ENCODE measurements at regions not wholly inside any gene's neighbourhood (a gene's known extent, or its start where the extent isn't known, plus 50 kb on each side); places are given as distances from the start of the nearest gene placed in this dataset.

DNA sequence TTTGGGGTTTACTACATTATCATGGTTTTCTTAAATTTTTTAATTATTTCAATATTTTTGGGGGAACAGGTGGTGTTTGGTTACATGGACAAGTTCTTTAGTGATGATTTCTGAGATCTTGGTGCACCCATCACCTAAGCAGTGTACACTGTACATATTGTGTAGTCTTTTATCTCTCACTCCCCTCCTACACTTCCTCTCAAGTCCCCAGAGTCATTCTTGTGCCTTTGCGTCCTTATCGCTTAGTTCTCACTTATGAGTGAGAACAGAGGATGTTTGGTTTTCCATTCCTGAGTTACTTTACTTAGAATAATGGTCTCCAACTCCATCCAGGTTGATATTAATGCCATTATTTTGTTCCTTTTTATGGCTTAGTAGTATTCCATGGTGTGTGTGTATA, 130.9 kb upstream of the CD93 start:
- Histone ChIP-seq H3K9me3 (ENCODE audit: insufficient read depth, low read depth, low read length) (0 out of 2 replicates have a peak, but pooled peaks cover 7% of the 10 kb centered on the region), H3K27me3 (ENCODE audit: insufficient read depth, low read length) (no peaks in the 10 kb centered on the region), H3K36me3 (ENCODE audit: insufficient read depth, low read length) (no peaks in the 10 kb centered on the region), H3K9ac (ENCODE audit: low read depth, low read length) (no peak overlapping the region), H3K27ac (ENCODE audit: low read depth, low read length) (no peak overlapping the region), H3K4me1 (ENCODE audit: insufficient read depth, low read length) (peaks cover 5% of the 10 kb centered on the region; the same call in 1 of the 2 replicates), H3K4me3 (ENCODE audit: low read length) (no peak overlapping the region)
- no CpG with 5 or more reads among the region's 2 CpGs for WGBS

DNA sequence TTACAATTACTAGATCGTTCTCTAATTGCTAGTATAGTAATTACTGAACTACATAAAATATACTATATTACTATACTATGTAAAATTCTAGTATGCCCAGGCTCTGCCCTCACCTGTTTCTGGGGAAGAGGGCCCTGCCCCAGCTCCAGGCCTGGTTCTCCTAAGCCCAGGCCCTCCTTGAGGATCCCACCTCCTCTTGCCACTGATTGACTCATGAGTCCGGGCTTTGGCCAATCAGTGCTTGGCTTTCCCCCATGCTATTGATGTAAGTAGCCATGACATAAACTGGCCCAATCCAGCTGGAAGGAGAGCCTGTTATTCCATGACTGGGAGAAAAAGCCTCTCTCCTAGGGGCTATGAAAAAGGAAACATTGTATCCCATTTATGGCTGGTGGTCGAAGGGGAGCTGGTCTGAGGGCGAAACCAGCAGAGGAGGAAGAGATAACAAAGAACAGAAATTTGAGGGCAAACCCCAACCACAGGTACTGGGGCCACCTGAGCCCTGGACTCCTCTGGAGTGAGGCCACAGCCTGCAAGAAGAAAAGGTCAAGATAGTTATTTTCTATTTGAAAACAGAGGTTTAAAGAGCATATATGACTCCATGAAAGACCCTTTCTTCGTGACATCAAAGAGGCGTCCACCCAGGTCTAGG, 129.3 kb upstream of the CD93 start:
- Histone ChIP-seq H3K4me3 (ENCODE audit: low read length) (no peak overlapping the region), H3K9me3 (ENCODE audit: insufficient read depth, low read depth, low read length) (no peaks in the 10 kb centered on the region), H3K4me1 (ENCODE audit: insufficient read depth, low read length) (peaks cover 5% of the 10 kb centered on the region; the same call in 1 of the 2 replicates), H3K27ac (ENCODE audit: low read depth, low read length) (no peak overlapping the region), H3K36me3 (ENCODE audit: insufficient read depth, low read length) (no peaks in the 10 kb centered on the region), H3K27me3 (ENCODE audit: insufficient read depth, low read length) (peaks cover 6% of the 10 kb centered on the region; the same call in 1 of the 2 replicates), H3K9ac (ENCODE audit: low read depth, low read length) (no peak overlapping the region)
- WGBS = 96% methylated on average over 5 of the region's 6 CpGs

DNA sequence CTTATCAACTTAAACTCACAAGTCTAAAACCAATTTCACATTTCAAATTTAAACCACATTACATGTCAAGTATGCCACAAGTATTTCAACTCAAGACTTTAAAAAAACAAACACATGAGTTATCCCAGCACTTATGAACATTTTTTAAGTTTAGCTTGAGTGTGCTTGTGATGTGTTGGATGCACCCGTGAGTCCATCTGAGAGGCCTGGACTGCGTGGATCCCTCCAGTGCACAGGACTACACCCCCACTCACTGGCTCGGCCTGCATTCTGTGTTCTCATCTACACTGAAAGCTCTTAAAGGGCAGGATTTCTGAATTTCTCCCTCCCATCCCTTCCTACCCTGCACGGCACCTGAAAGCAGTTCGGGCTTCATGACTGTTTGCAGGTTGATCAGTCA, 128.8 kb upstream of the CD93 start:
- H3K9me3 ChIP-seq (ENCODE audit: insufficient read depth, low read depth, low read length) = no peaks in the 10 kb centered on the region
- no peak overlapping the region for H3K9ac ChIP-seq (ENCODE audit: low read depth, low read length)
- WGBS = 87% methylated on average over 4 of the region's 5 CpGs
- H3K36me3 ChIP-seq (ENCODE audit: insufficient read depth, low read length) = no peaks in the 10 kb centered on the region
- H3K27ac ChIP-seq (ENCODE audit: low read depth, low read length) = no peak overlapping the region
- H3K4me3 ChIP-seq (ENCODE audit: low read length) = no peak overlapping the region
- H3K4me1 ChIP-seq (ENCODE audit: insufficient read depth, low read length) = peaks cover 5% of the 10 kb centered on the region; the same call in 1 of the 2 replicates
- peaks cover 6% of the 10 kb centered on the region; the same call in 1 of the 2 replicates for H3K27me3 ChIP-seq (ENCODE audit: insufficient read depth, low read length)

DNA sequence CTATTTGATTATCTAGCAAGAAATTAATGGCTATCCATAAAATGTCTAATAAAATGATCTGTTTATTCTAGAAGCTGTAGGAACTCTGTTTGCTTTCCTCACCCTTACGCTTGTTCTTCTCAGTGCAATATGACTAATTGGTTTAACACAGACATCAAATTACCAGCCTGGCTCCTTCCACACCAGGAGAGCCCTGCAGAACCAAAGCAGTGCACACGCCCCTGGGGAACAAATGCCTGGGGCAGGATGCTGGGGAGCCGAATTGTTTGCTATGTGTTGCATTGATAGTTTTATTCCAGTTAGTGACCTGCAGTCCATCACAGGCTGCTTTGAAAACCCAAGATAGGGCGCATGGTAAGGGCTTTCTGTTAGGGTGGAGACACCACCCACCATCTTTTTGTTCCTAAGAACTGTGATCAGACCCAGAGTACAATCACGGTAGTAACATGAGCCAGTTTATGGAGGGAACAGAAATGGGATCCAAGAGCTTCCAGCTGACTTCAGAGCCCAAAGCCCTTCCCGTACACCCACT, 126.4 kb upstream of the CD93 start:
- Histone ChIP-seq H3K27me3 (ENCODE audit: insufficient read depth, low read length) (peaks cover 6% of the 10 kb centered on the region; the same call in 1 of the 2 replicates), H3K36me3 (ENCODE audit: insufficient read depth, low read length) (no peaks in the 10 kb centered on the region), H3K4me1 (ENCODE audit: insufficient read depth, low read length) (peaks cover 5% of the 10 kb centered on the region; the same call in 1 of the 2 replicates), H3K4me3 (ENCODE audit: low read length) (no peak overlapping the region), H3K27ac (ENCODE audit: low read depth, low read length) (no peak overlapping the region), H3K9me3 (ENCODE audit: insufficient read depth, low read depth, low read length) (no peaks in the 10 kb centered on the region), H3K9ac (ENCODE audit: low read depth, low read length) (no peak overlapping the region)
- WGBS = 70% methylated on average over 6 of the region's 6 CpGs

DNA sequence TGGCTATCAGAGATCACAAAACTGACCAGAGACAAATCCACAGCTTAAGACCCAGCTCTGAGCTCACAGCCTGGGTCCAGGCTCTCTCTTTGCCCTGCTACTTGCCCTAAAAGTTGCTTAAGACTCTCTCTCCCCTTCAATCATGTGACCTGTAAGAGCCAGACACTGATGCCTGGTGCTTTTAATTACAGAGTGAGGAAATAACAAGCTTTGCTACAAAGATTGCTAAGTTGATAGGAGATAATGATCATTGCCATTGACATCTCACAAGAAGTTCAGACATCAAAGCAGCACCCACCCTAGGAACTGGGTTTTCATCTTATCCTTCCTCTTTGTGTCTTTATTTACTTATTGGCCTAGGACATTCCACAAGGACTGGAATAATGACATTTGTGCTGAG, 125.9 kb upstream of the CD93 start:
- Histone ChIP-seq H3K9ac (ENCODE audit: low read depth, low read length) (no peak overlapping the region), H3K36me3 (ENCODE audit: insufficient read depth, low read length) (no peaks in the 10 kb centered on the region), H3K27ac (ENCODE audit: low read depth, low read length) (no peak overlapping the region), H3K4me1 (ENCODE audit: insufficient read depth, low read length) (peaks cover 5% of the 10 kb centered on the region; the same call in 1 of the 2 replicates), H3K4me3 (ENCODE audit: low read length) (no peak overlapping the region), H3K27me3 (ENCODE audit: insufficient read depth, low read length) (peaks cover 6% of the 10 kb centered on the region; the same call in 1 of the 2 replicates), H3K9me3 (ENCODE audit: insufficient read depth, low read depth, low read length) (no peaks in the 10 kb centered on the region)

DNA sequence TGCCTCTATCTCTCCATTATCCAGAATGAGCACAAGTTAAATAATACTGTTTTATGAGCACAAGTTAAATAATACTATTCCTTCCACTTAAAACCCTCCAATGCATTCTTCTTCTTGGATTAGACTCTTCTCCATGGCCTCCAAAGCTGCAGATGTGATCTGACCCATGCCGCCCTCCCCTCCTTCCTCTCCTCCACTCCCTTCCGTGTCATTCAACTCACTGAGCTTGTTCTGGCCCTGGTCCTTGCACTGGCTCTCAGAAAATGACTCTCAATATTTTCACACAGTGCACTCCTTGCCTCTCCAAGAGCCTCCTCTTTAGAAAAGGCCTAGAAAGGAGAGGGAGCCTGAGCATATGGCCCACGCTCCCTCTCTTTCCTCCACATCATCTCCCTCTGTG, 125.0 kb upstream of the CD93 start:
- 96% methylated on average over 2 of the region's 3 CpGs for WGBS
- H3K27me3 ChIP-seq (ENCODE audit: insufficient read depth, low read length) = peaks cover 12% of the 10 kb centered on the region; the same call in 1 of the 2 replicates
- no peak overlapping the region for H3K4me3 ChIP-seq (ENCODE audit: low read length)
- H3K9me3 ChIP-seq (ENCODE audit: insufficient read depth, low read depth, low read length) = no peaks in the 10 kb centered on the region
- H3K27ac ChIP-seq (ENCODE audit: low read depth, low read length) = no peak overlapping the region
- no peaks in the 10 kb centered on the region for H3K36me3 ChIP-seq (ENCODE audit: insufficient read depth, low read length)
- H3K4me1 ChIP-seq (ENCODE audit: insufficient read depth, low read length) = peaks cover 5% of the 10 kb centered on the region; the same call in 1 of the 2 replicates
- H3K9ac ChIP-seq (ENCODE audit: low read depth, low read length) = no peak overlapping the region

DNA sequence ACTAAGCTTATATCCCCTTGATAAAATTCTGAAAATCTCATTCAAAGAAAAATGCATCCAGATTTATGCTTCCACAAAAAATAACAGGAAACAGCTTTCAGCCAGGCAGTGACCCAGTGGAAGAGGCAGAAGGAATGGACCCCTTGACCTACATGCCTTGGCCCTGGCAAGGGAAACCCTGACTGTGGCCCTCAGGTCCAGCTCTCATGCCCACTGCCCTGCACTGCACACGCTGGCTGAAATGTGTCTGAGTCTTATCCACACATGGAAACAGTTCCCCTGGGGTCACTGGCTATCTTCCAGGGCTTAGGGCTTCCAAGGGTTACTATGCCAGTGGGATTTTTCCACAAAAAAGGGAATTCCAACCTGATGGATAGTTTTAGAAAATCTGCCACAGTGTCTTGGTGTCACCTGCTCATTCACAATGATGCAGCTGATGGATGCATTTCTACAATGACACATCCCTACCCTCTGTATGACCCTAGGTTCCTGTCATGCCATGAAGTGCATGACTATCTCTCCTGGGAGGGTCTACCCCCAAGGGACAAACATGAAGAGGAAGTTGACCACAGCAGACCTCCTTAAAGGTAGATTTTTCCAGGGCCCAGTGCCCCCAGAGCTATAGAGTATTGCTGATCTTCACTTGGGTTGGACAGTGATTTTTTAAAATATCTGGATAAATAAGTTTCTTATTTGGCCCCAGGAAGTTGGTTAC, 121.9 kb upstream of the CD93 start:
- peaks cover 28% of the 10 kb centered on the region for H3K4me1 ChIP-seq (ENCODE audit: insufficient read depth, low read length)
- no peak overlapping the region for H3K4me3 ChIP-seq (ENCODE audit: low read length)
- H3K36me3 ChIP-seq (ENCODE audit: insufficient read depth, low read length) = no peaks in the 10 kb centered on the region
- no peaks in the 10 kb centered on the region for H3K9me3 ChIP-seq (ENCODE audit: insufficient read depth, low read depth, low read length)
- 94% methylated on average over 1 of the region's 1 CpG for WGBS
- H3K27ac ChIP-seq (ENCODE audit: low read depth, low read length) = no peak overlapping the region
- peaks cover 25% of the 10 kb centered on the region; the same call in 1 of the 2 replicates for H3K27me3 ChIP-seq (ENCODE audit: insufficient read depth, low read length)
- no peak overlapping the region for H3K9ac ChIP-seq (ENCODE audit: low read depth, low read length)

DNA sequence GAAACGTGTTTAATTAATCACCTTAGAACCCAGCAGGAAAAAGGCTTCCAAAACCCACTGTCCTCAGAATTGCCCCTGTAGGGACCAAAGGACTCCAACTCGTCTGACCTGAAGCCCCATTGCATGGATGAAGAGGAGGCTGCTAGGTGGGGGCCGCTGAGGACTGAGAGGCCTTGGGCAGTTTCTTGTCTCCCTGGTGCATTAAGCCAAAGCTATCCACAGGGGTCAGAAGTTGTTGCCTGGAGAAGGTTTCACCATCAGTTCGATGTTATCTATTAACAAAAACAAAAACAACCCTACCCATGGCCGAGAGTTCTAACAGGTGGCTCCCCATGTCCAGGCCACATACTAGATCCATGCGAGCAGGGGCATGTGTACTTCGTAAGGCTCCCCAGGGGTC, 120.9 kb upstream of the CD93 start:
- 93% methylated on average over 7 of the region's 7 CpGs for WGBS
- Histone ChIP-seq H3K9ac (ENCODE audit: low read depth, low read length) (no peak overlapping the region), H3K27me3 (ENCODE audit: insufficient read depth, low read length) (peaks cover 25% of the 10 kb centered on the region; the same call in 1 of the 2 replicates), H3K27ac (ENCODE audit: low read depth, low read length) (no peak overlapping the region), H3K4me3 (ENCODE audit: low read length) (no peak overlapping the region), H3K9me3 (ENCODE audit: insufficient read depth, low read depth, low read length) (no peaks in the 10 kb centered on the region), H3K36me3 (ENCODE audit: insufficient read depth, low read length) (no peaks in the 10 kb centered on the region), H3K4me1 (ENCODE audit: insufficient read depth, low read length) (peaks cover 24% of the 10 kb centered on the region)

DNA sequence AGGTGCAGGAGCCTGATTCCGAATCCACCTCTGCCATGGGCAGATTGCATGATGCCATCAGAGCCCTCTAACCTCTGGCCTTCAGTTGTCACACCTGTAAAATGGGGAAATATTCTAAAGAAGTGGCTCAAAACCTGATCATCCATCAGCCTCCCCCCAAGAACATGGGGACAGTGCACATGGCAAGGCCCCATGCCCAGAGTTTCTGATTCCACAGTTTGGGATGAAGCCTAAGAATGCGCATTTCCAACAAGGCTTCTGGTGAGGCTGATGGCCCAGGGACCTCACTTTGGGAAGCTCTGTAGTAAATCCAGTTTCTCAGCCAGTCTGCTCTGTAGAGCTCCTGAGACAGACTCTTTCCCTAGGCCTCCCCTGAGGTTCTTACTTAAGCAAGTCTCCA, 119.9 kb upstream of the CD93 start:
- no peak overlapping the region; the same call in 1 of the 2 replicates for H3K27ac ChIP-seq (ENCODE audit: low read depth, low read length)
- H3K9me3 ChIP-seq (ENCODE audit: insufficient read depth, low read depth, low read length) = no peaks in the 10 kb centered on the region
- no peak overlapping the region for H3K9ac ChIP-seq (ENCODE audit: low read depth, low read length)
- H3K36me3 ChIP-seq (ENCODE audit: insufficient read depth, low read length) = no peaks in the 10 kb centered on the region
- H3K4me1 ChIP-seq (ENCODE audit: insufficient read depth, low read length) = peaks cover 24% of the 10 kb centered on the region
- no peak overlapping the region for H3K4me3 ChIP-seq (ENCODE audit: low read length)
- peaks cover 24% of the 10 kb centered on the region; the same call in 1 of the 2 replicates for H3K27me3 ChIP-seq (ENCODE audit: insufficient read depth, low read length)
- WGBS = 89% methylated on average over 2 of the region's 2 CpGs

DNA sequence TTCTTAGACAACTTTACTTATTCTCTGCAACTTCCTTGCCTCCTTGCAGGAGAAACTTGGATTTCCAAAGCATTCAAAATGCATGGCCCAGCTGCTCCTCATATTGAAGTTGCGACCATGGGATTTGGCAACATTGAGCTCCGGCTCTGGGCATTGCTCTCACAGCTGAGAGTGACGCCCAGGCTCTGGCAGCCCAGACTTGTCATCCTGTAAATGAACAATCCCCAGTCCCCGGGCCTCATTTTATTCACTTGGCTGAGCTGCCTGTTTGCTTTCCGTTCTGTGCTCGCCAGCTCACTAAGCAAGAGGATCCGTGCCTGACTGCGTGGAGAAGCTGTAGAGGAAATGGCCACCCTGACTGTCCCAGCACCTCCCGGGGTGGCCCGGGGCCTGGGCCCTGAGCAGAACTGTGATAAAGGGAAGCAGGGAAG, 119.5 kb upstream of the CD93 start:
- Histone ChIP-seq H3K9me3 (ENCODE audit: insufficient read depth, low read depth, low read length) (no peaks in the 10 kb centered on the region), H3K9ac (ENCODE audit: low read depth, low read length) (no peak overlapping the region), H3K27me3 (ENCODE audit: insufficient read depth, low read length) (peaks cover 21% of the 10 kb centered on the region; the same call in 1 of the 2 replicates), H3K36me3 (ENCODE audit: insufficient read depth, low read length) (no peaks in the 10 kb centered on the region), H3K4me1 (ENCODE audit: insufficient read depth, low read length) (peaks cover 24% of the 10 kb centered on the region), H3K27ac (ENCODE audit: low read depth, low read length) (peak overlapping the region; percentile 1; the same call in 1 of the 2 replicates), H3K4me3 (ENCODE audit: low read length) (no peak overlapping the region)
- WGBS = 61% methylated on average over 10 of the region's 10 CpGs

DNA sequence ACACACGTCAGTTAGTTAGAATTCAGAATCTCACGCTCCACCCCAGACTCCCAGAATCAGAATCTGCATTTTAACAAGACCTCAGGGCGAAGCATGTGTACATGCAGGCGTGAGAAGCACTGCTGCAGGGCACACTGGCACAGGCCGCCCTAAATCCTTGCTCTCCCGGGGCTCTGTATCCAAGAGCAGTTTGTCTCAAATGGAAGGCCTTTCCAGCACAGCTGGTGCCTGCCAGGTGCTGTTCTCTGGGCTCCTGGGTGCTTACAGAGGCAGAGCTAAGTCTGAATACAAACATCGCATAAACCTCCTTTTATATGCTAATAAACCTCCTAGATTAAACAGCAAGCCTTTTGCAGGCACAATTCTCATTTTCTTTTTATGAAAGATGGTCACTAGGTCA, 119.1 kb upstream of the CD93 start:
- Histone ChIP-seq H3K9me3 (ENCODE audit: insufficient read depth, low read depth, low read length) (no peaks in the 10 kb centered on the region), H3K4me1 (ENCODE audit: insufficient read depth, low read length) (peaks cover 24% of the 10 kb centered on the region), H3K27ac (ENCODE audit: low read depth, low read length) (peak overlapping the region; percentile 1; the same call in 1 of the 2 replicates), H3K9ac (ENCODE audit: low read depth, low read length) (no peak overlapping the region), H3K4me3 (ENCODE audit: low read length) (no peak overlapping the region), H3K27me3 (ENCODE audit: insufficient read depth, low read length) (peaks cover 21% of the 10 kb centered on the region; the same call in 1 of the 2 replicates), H3K36me3 (ENCODE audit: insufficient read depth, low read length) (no peaks in the 10 kb centered on the region)
- 42% methylated on average over 7 of the region's 7 CpGs for WGBS
